DOHH2 (cell line): ENCODE measurements at regions not wholly inside any gene's neighbourhood (a gene's known extent, or its start where the extent isn't known, plus 50 kb on each side); places are given as distances from the start of the nearest gene placed in this dataset.

ENCODE experiments used
- CTCF ChIP-seq: fragments of 200-600 bp; sonication (generic); IDR thresholded peaks from one replicate; pipeline ENCODE4 v1.5.1; 2014; ENCODE audit warnings: antibody characterized with exemption, mild to moderate bottlenecking, low read depth, low read length; ENCODE audit not compliant: poor library complexity, severe bottlenecking
- EZH2phosphoT487 ChIP-seq: fragments of 200-600 bp; sonication (generic); IDR thresholded peaks from 2 replicates; pipeline ENCODE4 v1.6.1; 2017; ENCODE audit warnings: borderline replicate concordance, mild to moderate bottlenecking, antibody characterized with exemption, low read length, moderate library complexity, mixed read lengths

- TF ChIP-seq CTCF = no peak
- no peak for TF ChIP-seq EZH2phosphoT487
Observed at GRCh38 chr12:34108405-34108803, 86.1 kb downstream of the ALG10 start.
